HepG2 (cell line): ENCODE measurements at regions not wholly inside any gene's neighbourhood (a gene's known extent, or its start where the extent isn't known, plus 50 kb on each side); places are given as distances from the start of the nearest gene placed in this dataset.

ENCODE experiments used
- ETV5 ChIP-seq: IDR thresholded peaks from 2 replicates; pipeline ENCODE4 v1.6.1; 2018; ENCODE audit warnings: missing biosample characterization, missing genetic modification reagents, inconsistent platforms, borderline replicate concordance
- GABPA ChIP-seq, 2 experiments: IDR thresholded peaks; 2 replicates each; pipeline ENCODE4 v1.6.1; 2011 to 2016; ENCODE audit warnings: low read depth in 2 of 2, low read length in 1 of 2, missing biosample characterization in 1 of 2, missing genetic modification characterization in 1 of 2
- JUN ChIP-seq: sonication (generic); formaldehyde crosslinking; IDR thresholded peaks from 2 replicates; pipeline ENCODE4 v1.4.0; 2020; ENCODE audit warnings: mild to moderate bottlenecking, missing genetic modification reagents
- POLR2A ChIP-seq, 2 experiments: IDR thresholded peaks; 2 replicates each; pipeline ENCODE4 v1.6.1; 2011; ENCODE audit warnings: low read depth in 2 of 2, low read length in 2 of 2, mild to moderate bottlenecking in 1 of 2, moderate library complexity in 1 of 2; ENCODE audit not compliant: insufficient read depth in 1 of 2
- STAG1 ChIP-seq: sonication (generic); formaldehyde crosslinking; IDR thresholded peaks from 2 replicates; pipeline ENCODE4 v1.4.0; 2020; ENCODE audit warnings: missing genetic modification reagents
- STAT5B ChIP-seq: sonication (generic); formaldehyde crosslinking; IDR thresholded peaks from 2 replicates; pipeline ENCODE4 v1.4.0; 2020; ENCODE audit warnings: missing genetic modification reagents
- ZFX ChIP-seq: sonication (generic); formaldehyde crosslinking; IDR thresholded peaks from 2 replicates; pipeline ENCODE4 v1.4.0; 2020; ENCODE audit warnings: mild to moderate bottlenecking, low read depth, missing genetic modification reagents, moderate library complexity
- ZNF530 ChIP-seq: sonication (generic); formaldehyde crosslinking; IDR thresholded peaks from 2 replicates; pipeline ENCODE4 v1.5.0; 2020; ENCODE audit warnings: low read depth, mild to moderate bottlenecking, missing genetic modification reagents

- TF ChIP-seq STAG1 (no peak), STAT5B (CRISPR knock-in tag) (no peak), ETV5 (CRISPR knock-in tag) (no peak), JUN (no peak), GABPA (IDR thresholded peaks at IDR 0.05; ENCODE audit: low read depth, low read length) (no peak), GABPA (CRISPR knock-in tag; IDR thresholded peaks at IDR 0.05; ENCODE audit: low read depth) (no peak), ZFX (no peak), POLR2A (IDR thresholded peaks at IDR 0.05; ENCODE audit: insufficient read depth in 1 of 2, low read depth in 2 of 2, low read length in 2 of 2) (no peak), ZNF530 (CRISPR knock-in tag) (no peak)
Observed at GRCh38 chr6:66522864-66523263, 815.8 kb upstream of the EYS start.
